ENCODE measurements at regions not wholly inside any gene's neighbourhood (a gene's known extent, or its start where the extent isn't known, plus 50 kb on each side); places are given as distances from the start of the nearest gene placed in this dataset.

DNA sequence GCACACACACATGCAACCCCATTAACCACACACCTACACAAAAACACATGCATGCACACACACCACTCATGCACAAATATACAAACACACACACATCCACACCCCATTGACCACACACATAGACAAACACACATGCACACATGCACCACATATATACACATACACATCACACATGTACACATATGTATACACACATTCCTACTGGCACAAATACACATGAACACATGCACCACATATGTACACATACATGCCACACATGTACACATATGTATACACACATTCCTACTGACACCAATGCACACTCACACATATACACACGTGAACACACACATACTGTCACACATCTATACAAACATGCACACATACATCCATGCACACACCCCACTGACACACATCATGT lies 212.5 kb upstream of the PPP2R2D start:
- Mint-ChIP-seq H3K27me3 (no peaks in the 10 kb centered on the region), H3K9me3 (no peaks in the 10 kb centered on the region), H3K36me3 (ENCODE audit: low read depth) (no peaks in the 10 kb centered on the region), H3K4me3 (no peak overlapping the region), H3K4me1 (ENCODE audit: low read depth) (no peaks in the 10 kb centered on the region), H3K27ac (no peak overlapping the region)
- intact Hi-C loops (cut with micrococcal nuclease): no loop called here

DNA sequence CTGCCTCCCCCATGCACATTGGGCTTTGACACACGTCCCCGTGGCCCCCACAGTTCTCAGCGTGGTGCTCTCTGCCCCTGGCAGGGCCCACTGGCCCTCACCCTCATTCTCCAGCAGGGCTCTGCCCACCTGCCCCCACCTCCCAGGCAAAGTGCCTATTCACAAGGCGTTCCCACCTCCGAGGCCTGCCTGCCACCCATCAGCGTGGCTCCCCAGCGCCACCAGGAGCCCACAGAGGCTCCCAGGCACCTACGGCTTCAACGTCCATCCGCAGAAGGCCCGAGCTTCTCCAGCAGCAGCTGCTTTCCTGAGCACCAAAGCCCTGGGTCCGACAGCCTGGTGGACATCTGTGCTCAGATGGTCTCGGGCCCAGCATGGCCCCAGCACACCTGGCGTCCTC lies 211.8 kb upstream of the PPP2R2D start:
- H3K4me3 Mint-ChIP-seq: no peak overlapping the region
- no peaks in the 10 kb centered on the region for H3K27me3 Mint-ChIP-seq
- no peak overlapping the region for H3K27ac Mint-ChIP-seq
- H3K4me1 Mint-ChIP-seq (ENCODE audit: low read depth): no peaks in the 10 kb centered on the region
- intact Hi-C loops (cut with micrococcal nuclease): no loop called here
- no peaks in the 10 kb centered on the region for H3K36me3 Mint-ChIP-seq (ENCODE audit: low read depth)
- no peaks in the 10 kb centered on the region for H3K9me3 Mint-ChIP-seq

DNA sequence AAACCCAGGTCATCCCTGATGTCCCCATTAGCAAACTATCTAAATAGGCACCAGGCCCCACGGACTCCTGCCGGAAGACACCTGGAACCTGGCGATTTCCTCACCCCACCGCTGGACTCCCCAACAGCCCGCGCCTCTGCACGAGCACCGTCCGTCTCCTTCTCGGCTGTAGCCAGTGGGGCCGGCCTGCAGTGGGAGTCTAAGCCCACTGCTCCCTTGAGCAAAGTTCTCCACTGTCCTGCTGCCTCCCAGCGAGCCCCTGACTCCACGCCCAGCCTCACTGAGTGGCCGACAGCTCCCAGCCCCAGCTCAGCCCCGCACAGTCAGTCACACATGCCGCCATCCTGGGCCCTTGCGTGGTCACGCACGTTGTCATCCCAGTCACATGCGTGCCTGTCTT lies 211.3 kb upstream of the PPP2R2D start:
- no peaks in the 10 kb centered on the region for H3K4me1 Mint-ChIP-seq (ENCODE audit: low read depth)
- no peak overlapping the region for H3K4me3 Mint-ChIP-seq
- H3K9me3 Mint-ChIP-seq: no peaks in the 10 kb centered on the region

DNA sequence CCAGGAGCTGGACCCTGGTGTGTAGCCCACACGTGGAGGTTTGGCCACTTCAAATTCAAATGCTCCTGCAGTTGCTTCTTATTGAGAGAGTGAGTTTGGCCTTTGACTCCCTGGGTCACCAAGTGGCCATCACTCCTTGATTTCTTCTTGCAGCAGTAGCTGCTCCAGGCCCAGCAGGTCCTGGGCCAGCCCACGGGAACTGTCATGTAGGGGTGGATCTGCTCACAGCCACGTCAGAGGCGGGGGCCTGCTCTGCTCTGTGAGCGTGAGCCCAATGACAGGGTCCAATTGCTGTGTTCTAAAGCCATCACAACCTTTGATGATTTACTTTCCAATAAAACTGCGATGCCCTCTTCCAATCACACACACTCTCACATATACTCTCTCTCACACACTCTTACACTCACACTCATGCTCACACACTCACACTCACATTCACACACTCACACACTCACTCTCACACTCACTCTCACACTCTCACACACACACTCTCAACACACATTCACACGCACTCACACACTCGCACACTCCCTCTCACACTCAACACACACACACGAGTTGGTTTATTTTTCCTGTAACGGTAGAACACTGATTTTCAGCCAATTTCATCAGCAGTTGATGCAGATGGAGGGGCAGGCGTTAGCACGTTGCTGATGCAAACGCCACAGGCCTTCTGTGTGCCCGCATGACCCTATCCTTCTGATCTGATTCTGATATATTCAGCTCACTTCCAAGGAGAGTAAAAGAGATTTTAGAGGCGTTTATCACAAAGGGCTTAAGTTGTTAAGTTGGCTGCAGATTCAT lies 210.7 kb upstream of the PPP2R2D start:
- intact Hi-C loops (cut with micrococcal nuclease): no loop called here
- Mint-ChIP-seq H3K27me3 (no peaks in the 10 kb centered on the region), H3K27ac (no peak overlapping the region), H3K9me3 (no peaks in the 10 kb centered on the region), H3K4me3 (no peak overlapping the region), H3K36me3 (ENCODE audit: low read depth) (no peaks in the 10 kb centered on the region), H3K4me1 (ENCODE audit: low read depth) (no peaks in the 10 kb centered on the region)

More for the DNA sequence above, 211.3 kb upstream of the PPP2R2D start:
- Mint-ChIP-seq H3K27me3 (no peaks in the 10 kb centered on the region), H3K27ac (no peak overlapping the region), H3K36me3 (ENCODE audit: low read depth) (no peaks in the 10 kb centered on the region)
- intact Hi-C loops (cut with micrococcal nuclease): no loop called here

DNA sequence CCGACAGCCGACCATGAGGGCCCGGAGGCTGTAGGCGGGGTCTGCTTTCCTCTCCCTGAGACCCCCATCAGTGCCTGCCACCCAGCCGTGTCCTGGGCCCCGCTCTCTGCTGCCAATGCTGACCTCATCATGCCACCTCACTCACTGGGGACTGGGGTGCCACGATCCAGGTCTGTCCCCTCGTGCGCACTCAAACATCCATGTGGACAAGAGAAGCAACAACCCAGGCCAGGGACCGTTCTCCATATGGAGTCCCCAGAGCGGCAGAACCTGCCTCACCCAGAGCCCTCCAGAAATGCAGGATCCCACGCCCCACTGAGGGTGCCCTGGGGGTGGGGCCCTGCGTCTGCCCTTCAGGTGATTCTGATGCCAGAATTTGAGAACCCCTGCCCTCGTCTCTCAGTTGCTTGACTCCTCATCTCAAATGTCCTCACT lies 210.0 kb upstream of the PPP2R2D start:
- no peaks in the 10 kb centered on the region for H3K36me3 Mint-ChIP-seq (ENCODE audit: low read depth)
- no peak overlapping the region for H3K27ac Mint-ChIP-seq
- H3K4me3 Mint-ChIP-seq: no peak overlapping the region
- no peaks in the 10 kb centered on the region for H3K27me3 Mint-ChIP-seq
- H3K4me1 Mint-ChIP-seq (ENCODE audit: low read depth): no peaks in the 10 kb centered on the region
- intact Hi-C loops (cut with micrococcal nuclease): no loop called here
- H3K9me3 Mint-ChIP-seq: no peaks in the 10 kb centered on the region

DNA sequence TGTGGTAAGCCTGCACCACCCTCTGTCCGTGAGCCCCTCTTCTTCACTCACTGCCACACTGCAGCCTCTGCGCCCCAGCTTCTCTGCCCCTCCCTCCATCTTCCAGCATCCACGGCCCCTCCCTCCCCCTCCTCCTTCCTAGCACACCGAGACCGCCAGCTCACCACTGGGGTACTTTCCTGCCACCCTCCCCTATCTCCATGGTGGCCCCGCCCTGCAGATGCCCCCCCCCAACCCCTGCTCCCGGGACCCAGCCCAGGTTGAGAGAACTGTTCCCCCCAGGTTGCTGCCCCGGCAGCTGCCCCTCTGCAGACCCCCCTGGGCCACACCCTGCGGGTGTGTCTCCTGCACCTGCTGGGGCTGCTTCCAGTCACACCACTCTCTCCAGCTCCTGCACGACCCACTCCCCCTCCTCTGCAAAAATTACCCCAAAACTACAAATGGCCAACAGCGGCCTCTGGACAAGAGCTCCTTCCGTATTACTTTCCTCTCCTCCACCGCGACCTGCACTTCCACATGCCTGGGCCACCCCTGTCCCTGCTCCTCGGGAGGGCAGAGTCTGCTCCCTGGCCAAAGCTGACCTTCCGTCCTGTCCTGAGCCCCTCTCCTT lies 209.2 kb upstream of the PPP2R2D start:
- no peaks in the 10 kb centered on the region for H3K36me3 Mint-ChIP-seq (ENCODE audit: low read depth)
- H3K4me3 Mint-ChIP-seq: no peak overlapping the region
- intact Hi-C loops (cut with micrococcal nuclease): no loop called here
- no peaks in the 10 kb centered on the region for H3K4me1 Mint-ChIP-seq (ENCODE audit: low read depth)
- no peak overlapping the region for H3K27ac Mint-ChIP-seq
- H3K9me3 Mint-ChIP-seq: no peaks in the 10 kb centered on the region
- H3K27me3 Mint-ChIP-seq: no peaks in the 10 kb centered on the region

DNA sequence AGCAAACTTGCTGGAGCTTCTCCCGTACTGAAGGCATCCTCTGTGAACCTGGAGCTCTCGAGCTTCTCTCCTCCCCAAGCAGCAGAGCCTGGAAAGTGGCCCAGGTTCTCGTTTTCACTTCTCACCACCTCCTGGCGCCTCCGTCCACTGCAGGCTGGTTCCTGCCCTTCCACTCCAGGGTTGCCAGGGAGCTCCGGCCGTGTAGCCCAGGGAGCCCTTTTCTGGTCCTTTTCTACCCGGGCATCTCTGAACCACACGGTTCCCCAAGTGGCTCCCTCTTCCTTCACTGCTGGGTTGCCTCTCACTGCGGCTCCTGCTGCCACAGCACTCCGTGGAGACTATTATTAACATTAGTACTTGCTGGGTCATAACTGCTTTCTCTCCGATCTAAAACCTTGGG lies 208.6 kb upstream of the PPP2R2D start:
- Mint-ChIP-seq H3K27ac (no peak overlapping the region), H3K9me3 (no peaks in the 10 kb centered on the region), H3K27me3 (no peaks in the 10 kb centered on the region), H3K4me1 (ENCODE audit: low read depth) (no peaks in the 10 kb centered on the region), H3K36me3 (ENCODE audit: low read depth) (no peaks in the 10 kb centered on the region), H3K4me3 (no peak overlapping the region)
- intact Hi-C loops (cut with micrococcal nuclease): no loop called here

DNA sequence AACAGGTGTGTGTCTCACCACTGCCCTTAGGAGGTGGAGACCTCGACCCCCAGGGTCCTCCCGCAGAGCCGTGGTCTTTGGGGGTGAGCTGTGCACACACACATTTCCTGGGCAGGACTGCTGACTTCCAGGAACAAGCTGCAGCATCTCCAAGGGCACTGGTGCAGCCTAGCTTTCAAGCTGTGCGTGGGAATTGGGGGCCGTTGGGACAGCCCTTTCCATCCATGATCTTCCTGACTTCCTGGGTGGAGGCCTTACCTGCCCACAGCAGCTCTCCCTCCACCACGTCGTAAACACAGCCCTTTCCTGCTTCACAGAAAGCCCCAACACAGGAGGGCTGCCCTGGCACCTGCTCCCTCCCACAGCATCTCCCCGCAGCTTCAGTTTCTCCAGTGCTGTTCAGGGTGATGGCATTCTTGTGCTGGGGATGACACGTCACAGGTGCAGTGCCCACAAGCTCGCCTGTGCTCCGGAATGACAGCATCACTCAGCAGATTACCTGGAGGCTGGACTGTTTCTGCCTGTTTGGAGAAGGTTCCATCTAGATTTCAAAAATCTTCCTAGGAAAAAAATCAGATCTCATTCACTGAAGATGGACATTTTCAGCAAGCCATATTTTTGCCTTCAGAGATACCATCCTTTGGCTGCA lies 208.0 kb upstream of the PPP2R2D start:
- no peaks in the 10 kb centered on the region for H3K9me3 Mint-ChIP-seq
- no peaks in the 10 kb centered on the region for H3K36me3 Mint-ChIP-seq (ENCODE audit: low read depth)
- intact Hi-C loops (cut with micrococcal nuclease): no loop called here
- no peak overlapping the region for H3K4me3 Mint-ChIP-seq
- no peaks in the 10 kb centered on the region for H3K4me1 Mint-ChIP-seq (ENCODE audit: low read depth)
- no peak overlapping the region for H3K27ac Mint-ChIP-seq
- no peaks in the 10 kb centered on the region for H3K27me3 Mint-ChIP-seq

DNA sequence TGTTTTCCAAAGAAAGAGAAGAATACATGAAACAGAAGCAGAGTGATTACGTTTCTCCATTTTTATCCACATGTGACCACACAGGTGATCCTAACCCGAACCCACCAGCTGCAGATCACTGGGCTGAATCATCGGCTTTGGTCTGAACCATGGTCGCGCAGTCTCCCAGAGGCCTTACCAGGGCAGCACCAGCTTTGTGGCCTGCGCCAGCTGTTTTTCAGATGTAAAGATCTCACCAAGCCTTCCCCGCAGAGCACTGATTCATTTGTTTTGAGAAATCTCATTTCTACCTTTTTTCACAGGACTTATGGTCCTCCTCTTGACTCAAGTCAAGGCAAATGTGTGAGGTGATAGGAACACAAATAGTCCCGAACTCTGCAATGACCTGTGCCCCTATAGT lies 207.0 kb upstream of the PPP2R2D start:
- Mint-ChIP-seq H3K9me3 (no peaks in the 10 kb centered on the region), H3K27me3 (no peaks in the 10 kb centered on the region), H3K4me1 (ENCODE audit: low read depth) (no peaks in the 10 kb centered on the region), H3K36me3 (ENCODE audit: low read depth) (no peaks in the 10 kb centered on the region), H3K27ac (no peak overlapping the region), H3K4me3 (no peak overlapping the region)
- intact Hi-C loops (cut with micrococcal nuclease): no loop called here

DNA sequence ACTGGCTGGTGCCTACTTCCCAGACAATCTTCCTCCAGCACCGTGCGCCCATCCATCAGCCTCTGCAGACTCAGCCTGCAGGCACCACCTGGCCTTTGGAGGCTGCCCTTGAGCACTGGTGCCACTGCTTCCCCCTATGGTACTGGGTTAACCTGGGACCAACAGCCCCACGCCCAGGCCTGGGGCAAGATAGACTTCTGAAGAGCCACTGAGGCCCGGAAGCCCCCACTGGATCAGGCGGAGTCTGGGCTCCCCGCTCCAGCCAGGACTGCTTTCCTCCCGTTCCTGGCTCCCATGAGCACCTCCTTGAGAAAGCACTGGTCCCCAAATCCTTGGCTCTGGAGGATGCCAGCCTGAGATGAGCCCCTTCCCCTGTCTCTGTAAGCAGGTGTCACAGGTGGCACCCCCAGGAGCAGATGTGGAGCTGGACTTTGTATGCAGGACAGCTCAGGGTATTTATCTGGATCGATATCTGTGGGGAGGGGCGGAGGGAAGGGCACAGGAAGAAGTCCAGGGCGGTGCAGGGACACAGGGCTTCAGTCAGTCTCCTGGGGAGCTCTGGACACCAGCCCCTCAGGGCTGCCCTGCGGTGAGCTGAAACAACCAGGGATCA lies 206.5 kb upstream of the PPP2R2D start:
- Mint-ChIP-seq H3K36me3 (ENCODE audit: low read depth) (no peaks in the 10 kb centered on the region), H3K4me1 (ENCODE audit: low read depth) (no peaks in the 10 kb centered on the region), H3K27ac (no peak overlapping the region), H3K4me3 (no peak overlapping the region), H3K9me3 (no peaks in the 10 kb centered on the region), H3K27me3 (no peaks in the 10 kb centered on the region)
- intact Hi-C loops (cut with micrococcal nuclease): no loop called here

DNA sequence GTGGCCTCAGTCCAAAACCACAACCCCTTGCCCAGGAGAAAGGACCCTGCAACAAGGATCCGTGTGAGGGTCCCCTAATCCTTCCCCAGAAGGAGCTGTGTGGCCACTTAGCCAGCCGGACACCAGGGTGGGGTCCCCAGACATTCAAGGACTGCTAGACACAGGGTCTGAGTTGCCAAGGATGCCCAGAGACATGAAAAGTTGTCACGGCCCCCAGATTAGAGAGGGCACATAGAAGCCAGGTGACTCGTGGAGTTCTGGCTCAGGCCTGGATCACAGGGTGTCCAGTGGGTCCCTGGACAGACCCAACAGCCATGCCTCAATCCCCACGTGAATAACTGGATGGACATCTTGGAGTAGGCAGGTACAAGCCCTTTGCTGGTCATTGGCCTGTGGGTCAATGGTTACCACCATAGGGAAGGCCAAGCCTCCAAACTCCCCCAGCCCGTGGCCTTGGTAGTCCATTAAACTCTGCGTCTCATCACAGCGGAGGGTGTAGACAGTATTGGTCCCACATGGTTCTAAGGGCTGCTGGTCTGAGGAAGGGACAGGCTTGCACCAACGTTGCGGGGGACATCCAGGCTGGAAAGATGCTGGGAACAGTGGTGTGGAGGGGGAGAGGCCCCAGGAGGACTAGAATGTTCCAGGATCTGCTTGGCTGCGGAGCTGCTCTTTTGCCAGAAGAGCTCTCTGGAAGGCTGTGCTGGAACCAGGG lies 205.9 kb upstream of the PPP2R2D start:
- Mint-ChIP-seq H3K4me3 (no peak overlapping the region), H3K27ac (no peak overlapping the region), H3K9me3 (no peaks in the 10 kb centered on the region), H3K36me3 (ENCODE audit: low read depth) (no peaks in the 10 kb centered on the region), H3K4me1 (ENCODE audit: low read depth) (no peaks in the 10 kb centered on the region), H3K27me3 (no peaks in the 10 kb centered on the region)
- intact Hi-C loops (cut with micrococcal nuclease): no loop called here

DNA sequence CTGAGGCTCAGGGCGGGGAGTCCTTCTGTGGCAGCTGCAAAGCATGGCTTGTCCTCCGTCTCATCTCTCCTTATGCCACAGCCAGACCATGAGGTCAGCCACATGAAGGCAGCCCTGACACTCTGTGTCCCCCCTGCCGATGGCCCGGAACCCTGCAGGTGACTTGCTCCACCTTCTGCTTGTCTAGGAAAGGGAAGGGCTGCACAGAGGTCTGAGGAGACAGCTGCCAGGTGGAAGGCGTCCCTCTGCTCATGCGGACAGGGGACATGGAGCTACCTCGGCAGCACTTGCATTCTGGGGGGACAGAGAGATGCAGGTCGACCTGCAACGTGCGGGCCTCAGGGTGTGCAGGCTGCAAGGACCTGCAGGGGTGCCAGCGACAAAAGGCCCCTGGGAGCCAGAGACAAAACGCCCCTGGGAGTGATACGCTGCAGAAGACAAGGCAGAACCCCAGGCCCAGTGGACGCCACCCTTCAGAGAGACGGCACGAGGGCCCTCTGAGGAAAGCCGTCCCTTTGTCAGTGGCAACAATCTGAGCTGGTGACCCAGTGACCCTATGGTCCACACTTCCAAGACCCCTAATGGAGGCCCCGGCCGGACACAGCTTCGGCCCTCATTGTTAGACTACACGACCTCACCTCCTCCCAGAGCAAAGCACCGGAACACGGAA lies 205.2 kb upstream of the PPP2R2D start:
- Mint-ChIP-seq H3K27me3 (no peaks in the 10 kb centered on the region), H3K9me3 (no peaks in the 10 kb centered on the region), H3K4me3 (no peak overlapping the region), H3K4me1 (ENCODE audit: low read depth) (no peaks in the 10 kb centered on the region), H3K36me3 (ENCODE audit: low read depth) (no peaks in the 10 kb centered on the region), H3K27ac (no peak overlapping the region)
- intact Hi-C loops (cut with micrococcal nuclease): no loop called here

DNA sequence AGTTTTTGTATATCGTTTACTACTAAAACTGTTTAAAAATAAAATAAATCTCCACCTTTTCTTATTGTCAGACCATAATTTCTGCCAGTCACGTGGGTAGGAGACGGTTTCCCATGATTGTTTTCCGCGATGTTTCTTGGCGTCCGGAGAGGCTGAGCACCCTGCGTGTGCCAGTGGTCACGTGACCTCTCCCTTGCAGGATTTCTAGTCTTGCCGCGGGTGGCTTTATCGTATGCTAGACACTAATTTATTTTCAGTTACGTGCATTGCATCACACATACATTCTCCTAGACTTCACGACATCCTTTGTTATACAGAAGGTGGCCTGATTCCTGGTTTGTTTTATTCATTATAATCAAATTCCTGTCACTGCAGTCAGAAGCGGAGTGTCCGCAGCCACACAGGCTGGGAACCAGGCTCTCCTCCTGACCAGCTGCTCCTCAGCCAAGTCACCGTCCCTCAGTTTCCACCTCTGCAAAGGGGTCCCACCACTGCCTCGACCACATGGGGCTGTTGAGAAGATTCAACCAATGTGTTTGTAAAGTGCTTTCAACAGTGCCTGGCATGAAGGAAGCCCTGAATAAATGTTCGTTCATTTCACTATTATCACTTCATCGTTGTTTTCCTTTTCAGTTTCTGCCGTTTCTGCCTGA lies 203.2 kb upstream of the PPP2R2D start:
- Mint-ChIP-seq H3K4me1 (ENCODE audit: low read depth) (no peaks in the 10 kb centered on the region), H3K4me3 (no peak overlapping the region), H3K27ac (no peak overlapping the region), H3K36me3 (ENCODE audit: low read depth) (no peaks in the 10 kb centered on the region), H3K27me3 (no peaks in the 10 kb centered on the region), H3K9me3 (no peaks in the 10 kb centered on the region)
- intact Hi-C loops (cut with micrococcal nuclease): no loop called here

Measured in dendritic cell treated with granulocyte-macrophage colony-stimulating factor and Interleukin-4, amounts not matched to agents 40 ng/mL and 50 ng/mL, for 4 days (primary cell).